Esophagus muscularis mucosa (tissue), 4 donors: ENCODE measurements at regions not wholly inside any gene's neighbourhood (a gene's known extent, or its start where the extent isn't known, plus 50 kb on each side); places are given as distances from the start of the nearest gene placed in this dataset.

ENCODE experiments used
- EP300 ChIP-seq: sonication (generic); formaldehyde crosslinking; IDR thresholded peaks from one replicate; pipeline ENCODE4 v1.6.1; 2017; ENCODE audit warnings: antibody characterized with exemption
- POLR2A ChIP-seq: fragments of 450-650 bp; IDR thresholded peaks from one replicate; pipeline ENCODE4 v1.6.1; 2017; ENCODE audit warnings: antibody characterized with exemption, moderate library complexity, mild to moderate bottlenecking, low read depth
- POLR2AphosphoS5 ChIP-seq, 2 donors: sonication (generic); formaldehyde crosslinking; IDR thresholded peaks; one replicate each; pipeline ENCODE4 v1.6.1; 2017; ENCODE audit warnings: antibody characterized with exemption in 2 of 2
- TF ChIP-seq, protein P1 (sequence below), 3 experiments: fragments of 200-600 bp in 2 of 3; fragments of 450-650 bp in 1 of 3; sonication (generic) in 2 of 3; IDR thresholded peaks; one replicate each; pipeline ENCODE4 v1.5.1; 2017 to 2019; ENCODE audit warnings: antibody characterized with exemption in 3 of 3, mild to moderate bottlenecking in 2 of 3, moderate library complexity in 1 of 3

DNA sequence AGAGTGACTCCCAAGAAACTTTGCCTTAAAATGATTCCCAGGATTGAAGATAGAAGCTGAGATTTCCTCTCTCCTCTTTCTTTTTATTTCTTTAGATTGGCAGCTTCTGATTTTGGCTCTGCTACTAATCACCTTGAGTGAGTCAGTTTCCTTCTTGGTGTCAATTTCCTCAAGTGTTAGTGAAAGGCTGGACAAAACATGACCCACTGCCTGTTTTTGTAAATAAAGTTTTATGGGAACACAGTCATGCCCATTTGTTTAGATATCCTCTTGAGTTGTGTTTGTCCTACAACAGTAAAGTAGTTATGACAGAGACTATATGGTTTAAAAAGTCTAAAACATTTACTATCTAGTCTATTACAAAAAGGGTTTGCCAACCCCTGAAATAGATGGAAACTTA, 227.2 kb upstream of the TBX3 start:
- TF ChIP-seq, protein P1, sequence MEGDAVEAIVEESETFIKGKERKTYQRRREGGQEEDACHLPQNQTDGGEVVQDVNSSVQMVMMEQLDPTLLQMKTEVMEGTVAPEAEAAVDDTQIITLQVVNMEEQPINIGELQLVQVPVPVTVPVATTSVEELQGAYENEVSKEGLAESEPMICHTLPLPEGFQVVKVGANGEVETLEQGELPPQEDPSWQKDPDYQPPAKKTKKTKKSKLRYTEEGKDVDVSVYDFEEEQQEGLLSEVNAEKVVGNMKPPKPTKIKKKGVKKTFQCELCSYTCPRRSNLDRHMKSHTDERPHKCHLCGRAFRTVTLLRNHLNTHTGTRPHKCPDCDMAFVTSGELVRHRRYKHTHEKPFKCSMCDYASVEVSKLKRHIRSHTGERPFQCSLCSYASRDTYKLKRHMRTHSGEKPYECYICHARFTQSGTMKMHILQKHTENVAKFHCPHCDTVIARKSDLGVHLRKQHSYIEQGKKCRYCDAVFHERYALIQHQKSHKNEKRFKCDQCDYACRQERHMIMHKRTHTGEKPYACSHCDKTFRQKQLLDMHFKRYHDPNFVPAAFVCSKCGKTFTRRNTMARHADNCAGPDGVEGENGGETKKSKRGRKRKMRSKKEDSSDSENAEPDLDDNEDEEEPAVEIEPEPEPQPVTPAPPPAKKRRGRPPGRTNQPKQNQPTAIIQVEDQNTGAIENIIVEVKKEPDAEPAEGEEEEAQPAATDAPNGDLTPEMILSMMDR (IDR thresholded peaks at IDR 0.05) = no peak
- no peak for TF ChIP-seq POLR2AphosphoS5 (IDR thresholded peaks at IDR 0.05)
- TF ChIP-seq POLR2A = no peak
- TF ChIP-seq EP300 = no peak
